Choroid plexus epithelial cell (primary cell): ENCODE measurements at regions not wholly inside any gene's neighbourhood (a gene's known extent, or its start where the extent isn't known, plus 50 kb on each side); places are given as distances from the start of the nearest gene placed in this dataset.

Source experiments
- DNase-seq: peaks from one replicate; pipeline ENCODE4 v3.0.0-alpha.2; 2010; ENCODE audit warnings: low read depth
- H3K4me3 ChIP-seq: 2 replicates; pipeline ENCODE4 v1.5.1; 2011; ENCODE audit warnings: low read depth, mild to moderate bottlenecking, control low read depth, low read length, moderate library complexity
- CTCF ChIP-seq: conservative IDR thresholded peaks from 2 replicates; pipeline ENCODE4 v1.5.1; 2011; ENCODE audit warnings: low read depth, mild to moderate bottlenecking, control low read depth, inconsistent platforms, low read length, moderate library complexity

DNA sequence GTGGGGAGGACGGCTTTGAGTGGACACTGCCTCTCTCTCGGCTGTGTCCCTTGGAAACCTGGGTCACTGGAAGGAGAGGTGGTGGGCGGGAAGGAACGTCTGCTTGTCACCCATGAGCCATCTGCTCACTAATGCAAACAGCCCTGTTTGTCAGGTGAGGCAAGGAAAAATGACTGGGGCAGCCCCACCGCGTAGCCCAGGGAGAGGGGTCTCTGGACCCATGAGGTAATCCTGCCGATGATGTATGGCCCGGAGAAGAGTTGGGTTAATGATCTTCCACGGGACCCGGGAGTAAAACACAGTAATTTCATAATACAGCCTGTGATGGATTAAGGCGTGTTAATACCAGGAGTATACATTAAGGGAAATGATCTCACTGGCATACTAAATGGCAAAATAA lies 197.0 kb downstream of the CYLD start:
- DNase-seq = no peak
- H3K4me3 ChIP-seq = no peak overlapping the region
- TF ChIP-seq CTCF = no peak

DNA sequence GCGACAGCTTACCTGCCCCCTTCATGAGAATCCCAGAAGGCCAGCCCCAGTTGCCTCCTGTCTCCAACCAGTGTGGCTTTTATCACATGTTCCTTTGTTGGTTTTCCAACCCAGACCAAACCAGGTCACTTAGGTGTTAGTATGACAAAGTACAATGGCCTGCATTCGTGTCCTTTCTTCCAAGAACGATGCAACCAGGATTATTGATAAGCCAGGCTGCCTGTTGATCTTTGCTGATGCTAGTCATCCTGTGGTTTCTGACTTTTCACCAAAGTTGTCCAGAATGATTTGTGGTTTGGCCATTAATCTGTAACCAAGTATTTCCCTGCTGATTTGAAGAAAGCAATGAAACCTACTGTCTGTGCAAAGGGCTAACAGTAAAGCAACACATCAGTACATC lies 191.4 kb downstream of the CYLD start:
- TF ChIP-seq CTCF = no peak
- H3K4me3 ChIP-seq = no peak overlapping the region
- no peak for DNase-seq

GRCh38 chr16:50932348-50932935 lies 190.6 kb downstream of the CYLD start:
- DNase-seq = no peak
- no peak overlapping the region for H3K4me3 ChIP-seq
- no peak for TF ChIP-seq CTCF

- DNase-seq = no peak
- H3K4me3 ChIP-seq = no peak overlapping the region
- TF ChIP-seq CTCF = no peak
Measured at GRCh38 chr16:50928065-50928464, 186.2 kb downstream of the CYLD start.

- DNase-seq = no peak
- no peak for TF ChIP-seq CTCF
- no peak overlapping the region for H3K4me3 ChIP-seq
Measured at GRCh38 chr16:50925758-50926357, 184.0 kb downstream of the CYLD start.

DNA sequence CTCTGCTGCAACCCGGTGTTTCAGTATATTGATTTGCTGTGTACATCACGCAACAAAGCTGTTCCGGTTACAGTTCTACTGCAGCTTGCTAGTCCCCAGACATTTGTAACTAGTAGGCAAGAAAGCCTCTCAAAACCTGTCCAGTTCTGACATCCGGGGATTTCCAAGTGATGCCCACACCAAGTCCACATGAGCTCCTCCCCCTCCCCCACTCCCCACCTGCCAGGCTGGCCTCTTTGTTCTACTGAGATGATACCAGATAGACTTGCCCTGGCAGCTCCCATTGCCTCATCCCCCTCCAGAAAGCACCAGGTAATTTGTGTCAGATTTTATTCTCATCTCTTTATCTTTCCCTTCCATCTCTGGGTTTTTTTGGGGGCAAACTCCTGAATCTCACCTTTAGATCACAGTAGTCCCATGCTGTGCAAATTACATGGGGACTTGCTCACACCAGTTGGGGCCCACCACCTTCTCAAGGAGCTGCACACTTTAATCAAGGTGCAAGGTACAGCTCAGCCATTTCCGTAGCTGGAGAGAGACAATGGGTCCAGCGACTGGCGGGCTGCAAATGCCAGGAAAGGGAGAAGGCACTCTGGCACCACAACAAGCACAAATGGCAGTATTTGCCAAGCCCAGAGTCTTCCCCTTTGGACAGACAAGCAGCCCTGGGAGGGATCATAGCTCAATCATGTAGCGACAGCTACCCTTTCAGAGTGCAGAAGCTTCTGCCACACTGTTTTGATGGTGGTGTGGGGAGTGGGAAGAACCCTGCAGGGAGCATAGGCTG lies 183.1 kb downstream of the CYLD start:
- no peak for TF ChIP-seq CTCF
- DNase-seq = no peak
- H3K4me3 ChIP-seq = no peak overlapping the region
